Retinal pigment epithelial cell (primary cell): ENCODE measurements at regions not wholly inside any gene's neighbourhood (a gene's known extent, or its start where the extent isn't known, plus 50 kb on each side); places are given as distances from the start of the nearest gene placed in this dataset.
A peak's percentile ranks its signal among the peaks of the same experiment; 100 is the strongest.

ENCODE experiments used
- DNase-seq: peaks from one replicate; pipeline ENCODE4 v3.0.0-alpha.2; 2010; ENCODE audit warnings: low read depth
- H3K4me3 ChIP-seq: 2 replicates; pipeline ENCODE4 v1.5.1; 2011; ENCODE audit warnings: mild to moderate bottlenecking, low read length, control low read depth, moderate library complexity
- TF ChIP-seq, protein P1 (sequence below): conservative IDR thresholded peaks from 2 replicates; pipeline ENCODE4 v1.5.1; 2011; ENCODE audit warnings: low read depth, low read length, control low read depth, inconsistent platforms

DNA sequence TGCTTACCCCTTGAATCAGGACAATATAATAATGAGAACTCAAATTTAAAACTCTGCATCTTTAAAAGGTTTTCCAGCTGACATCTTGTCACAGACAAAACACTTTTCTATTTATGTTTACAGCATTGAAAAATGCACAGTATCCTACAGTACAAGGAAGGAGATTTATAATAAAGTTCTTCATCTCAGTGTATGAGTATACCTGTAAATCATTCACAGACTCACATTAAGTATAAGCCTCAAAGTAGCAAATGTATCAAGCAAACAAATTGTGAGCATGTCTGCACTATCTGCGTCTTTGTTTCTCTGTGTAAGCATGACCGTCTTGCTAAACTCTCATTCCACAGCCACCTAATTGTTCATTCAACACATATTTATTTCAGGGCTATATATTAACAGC is 52.8 kb downstream of the PPP1R2C start:
- no peak overlapping the region for H3K4me3 ChIP-seq
- TF ChIP-seq, protein P1, sequence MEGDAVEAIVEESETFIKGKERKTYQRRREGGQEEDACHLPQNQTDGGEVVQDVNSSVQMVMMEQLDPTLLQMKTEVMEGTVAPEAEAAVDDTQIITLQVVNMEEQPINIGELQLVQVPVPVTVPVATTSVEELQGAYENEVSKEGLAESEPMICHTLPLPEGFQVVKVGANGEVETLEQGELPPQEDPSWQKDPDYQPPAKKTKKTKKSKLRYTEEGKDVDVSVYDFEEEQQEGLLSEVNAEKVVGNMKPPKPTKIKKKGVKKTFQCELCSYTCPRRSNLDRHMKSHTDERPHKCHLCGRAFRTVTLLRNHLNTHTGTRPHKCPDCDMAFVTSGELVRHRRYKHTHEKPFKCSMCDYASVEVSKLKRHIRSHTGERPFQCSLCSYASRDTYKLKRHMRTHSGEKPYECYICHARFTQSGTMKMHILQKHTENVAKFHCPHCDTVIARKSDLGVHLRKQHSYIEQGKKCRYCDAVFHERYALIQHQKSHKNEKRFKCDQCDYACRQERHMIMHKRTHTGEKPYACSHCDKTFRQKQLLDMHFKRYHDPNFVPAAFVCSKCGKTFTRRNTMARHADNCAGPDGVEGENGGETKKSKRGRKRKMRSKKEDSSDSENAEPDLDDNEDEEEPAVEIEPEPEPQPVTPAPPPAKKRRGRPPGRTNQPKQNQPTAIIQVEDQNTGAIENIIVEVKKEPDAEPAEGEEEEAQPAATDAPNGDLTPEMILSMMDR, result no peak

DNA sequence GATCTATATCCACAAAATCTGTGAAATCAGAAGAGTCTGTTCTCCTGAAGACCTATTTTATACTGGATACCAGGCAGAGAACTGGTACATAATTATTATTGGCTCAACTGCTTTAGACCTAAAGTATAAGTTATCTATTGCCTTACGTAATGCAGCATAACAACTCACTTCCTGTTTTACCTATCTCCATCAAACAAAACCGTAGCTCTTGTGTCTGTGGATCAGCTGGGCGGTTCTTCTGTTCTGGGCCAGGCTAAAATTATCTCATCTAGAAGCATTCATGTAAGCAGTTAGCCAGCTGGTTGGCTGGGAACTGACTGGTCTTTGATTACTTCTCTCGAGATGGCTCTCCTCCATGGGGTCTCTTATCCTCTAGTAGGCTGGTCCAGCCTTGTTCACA is 57.8 kb downstream of the PPP1R2C start:
- no peak for DNase-seq
- no peak overlapping the region for H3K4me3 ChIP-seq
- TF ChIP-seq, protein P1, result no peak

More for the DNA sequence above, 52.8 kb downstream of the PPP1R2C start:
- DNase-seq, result no peak

DNA sequence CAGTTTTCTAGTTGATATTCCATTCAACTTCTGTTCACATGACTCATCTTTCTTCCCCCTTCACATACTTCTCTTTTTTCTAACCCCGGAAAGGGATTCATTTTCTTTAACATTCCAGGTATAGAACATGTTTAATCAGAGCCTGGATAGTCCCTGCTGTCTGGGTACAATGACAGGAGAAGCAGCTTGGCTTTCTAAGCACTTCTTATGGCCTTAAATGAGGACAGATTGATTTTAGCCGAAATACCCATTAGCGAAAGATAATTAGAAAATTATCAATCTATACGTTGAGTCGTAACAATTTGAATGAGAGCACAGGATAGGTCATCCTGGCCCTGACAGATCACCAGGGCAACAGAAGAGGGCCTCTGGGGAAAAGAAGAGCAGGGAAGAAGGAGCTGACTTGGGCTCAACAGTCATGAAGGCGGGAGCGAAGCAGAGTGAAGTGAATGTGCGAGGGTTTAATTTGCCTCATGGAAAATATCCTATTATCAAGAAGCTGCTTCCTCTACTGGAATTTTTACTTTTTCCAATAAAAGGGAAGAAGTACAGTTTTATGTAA is 62.2 kb downstream of the PPP1R2C start:
- TF ChIP-seq, protein P1, result no peak
- no peak overlapping the region for H3K4me3 ChIP-seq
- no peak for DNase-seq

DNA sequence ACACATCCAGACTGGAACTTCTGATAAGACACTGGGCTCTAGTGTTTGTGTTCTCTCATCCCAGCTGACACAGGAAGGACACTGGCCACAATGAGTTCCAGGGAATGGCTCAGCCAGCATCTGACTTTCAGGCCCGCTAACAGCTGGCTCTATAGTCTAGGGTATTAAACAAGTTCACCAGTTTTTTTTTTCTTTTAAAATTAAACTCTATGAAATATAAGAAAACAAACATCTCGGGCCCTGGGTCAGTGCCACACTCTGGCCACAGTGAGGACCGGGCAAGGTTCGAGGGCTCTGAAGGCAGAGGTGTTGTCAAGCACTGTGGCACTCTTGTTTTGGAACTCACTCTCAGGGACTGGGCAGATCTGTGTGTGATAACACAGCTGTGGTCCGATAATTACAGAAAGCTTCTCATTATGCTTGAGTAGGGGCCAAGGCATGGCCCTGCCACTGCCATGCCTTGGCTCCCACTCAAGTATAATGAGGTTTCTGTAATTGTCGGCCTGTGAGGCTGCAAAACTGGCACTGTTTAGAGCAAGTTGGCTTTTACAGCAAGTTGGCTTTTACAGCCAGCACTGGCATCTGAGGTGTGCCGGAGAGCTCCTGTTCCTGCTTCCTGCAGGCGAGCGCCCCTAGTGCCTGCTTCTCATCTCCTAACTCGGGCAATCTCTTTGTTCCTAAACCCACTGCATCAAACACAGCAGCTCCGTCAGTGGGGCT is 62.8 kb downstream of the PPP1R2C start:
- no peak overlapping the region for H3K4me3 ChIP-seq
- TF ChIP-seq, protein P1, result peak; percentile 71
- DNase-seq, result peak; percentile 31

DNA sequence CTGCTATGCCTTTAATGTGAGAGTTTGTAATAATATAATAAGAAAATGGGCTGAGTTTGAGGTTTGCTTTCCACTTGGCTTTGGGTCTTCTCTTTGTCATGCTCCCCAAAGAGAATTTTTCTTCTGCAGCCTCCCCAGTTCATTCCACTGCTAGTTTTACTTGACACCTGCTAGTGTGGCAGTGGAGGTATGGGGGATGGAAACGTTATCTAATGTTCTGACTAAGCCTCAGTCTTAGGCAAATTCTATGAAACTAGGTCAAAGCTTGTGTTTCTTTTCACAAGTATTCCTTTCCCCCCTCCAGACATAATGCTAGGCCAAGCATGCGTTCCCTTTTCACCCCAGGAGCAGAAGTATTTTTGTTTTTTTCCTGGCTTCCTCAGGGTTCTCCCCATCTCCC is 67.5 kb downstream of the PPP1R2C start:
- no peak overlapping the region for H3K4me3 ChIP-seq
- TF ChIP-seq, protein P1, result no peak
- DNase-seq, result no peak

DNA sequence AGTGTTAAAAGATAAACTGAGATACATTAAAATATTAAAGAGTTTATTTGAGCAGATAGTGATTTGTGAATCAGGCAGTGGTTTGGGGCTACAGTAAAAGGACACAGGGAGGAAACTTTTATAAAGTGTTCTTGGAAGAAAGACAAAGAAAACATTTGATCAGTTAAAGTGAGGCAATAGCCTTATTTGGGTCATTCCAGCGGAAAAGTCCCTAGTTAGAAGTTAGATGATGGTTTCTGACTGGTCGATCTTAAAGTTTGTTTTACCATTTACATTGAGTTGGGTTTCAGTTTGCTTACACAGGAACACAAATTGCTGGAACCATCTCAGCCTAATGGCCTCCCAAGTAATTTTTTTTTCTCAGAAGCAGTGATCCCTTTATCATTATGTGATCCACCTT is 69.7 kb downstream of the PPP1R2C start:
- TF ChIP-seq, protein P1, result no peak
- no peak overlapping the region for H3K4me3 ChIP-seq

DNA sequence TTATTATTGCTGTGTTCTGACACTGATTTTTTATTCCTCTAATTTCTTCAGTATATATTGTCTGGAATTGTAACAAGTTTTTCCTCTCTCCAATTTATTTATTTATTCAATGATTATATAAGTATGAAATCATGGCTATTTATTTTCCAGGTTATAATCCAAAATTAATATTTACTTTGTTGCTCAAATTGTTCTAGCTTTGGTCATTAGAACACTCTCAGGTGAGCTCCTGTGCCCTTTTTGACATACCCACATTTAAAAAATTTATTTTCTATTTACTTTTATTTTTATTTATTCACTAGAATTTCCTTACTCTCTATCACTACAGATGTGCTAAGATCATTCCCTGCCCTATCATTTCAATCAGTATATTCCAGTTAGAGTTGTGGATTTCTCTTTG is 70.2 kb downstream of the PPP1R2C start:
- no peak for DNase-seq
- no peak overlapping the region for H3K4me3 ChIP-seq
- TF ChIP-seq, protein P1, result no peak

More for the DNA sequence above, 69.7 kb downstream of the PPP1R2C start:
- DNase-seq, result no peak
